ENCODE measurements at regions not wholly inside any gene's neighbourhood (a gene's known extent, or its start where the extent isn't known, plus 50 kb on each side); places are given as distances from the start of the nearest gene placed in this dataset.
"Not testable (repeated sequence)": the region's sequence is repeated elsewhere in the genome, so short reads cannot be mapped to it uniquely, and the experiment has no call there.

- no peak for DNase-seq
Observed at GRCh38 chr7:145434811-145435210, 599.0 kb upstream of the TPK1 start.

GRCh38 chr7:145431834-145432233, 596.0 kb upstream of the TPK1 start:
- no peak for DNase-seq

DNA sequence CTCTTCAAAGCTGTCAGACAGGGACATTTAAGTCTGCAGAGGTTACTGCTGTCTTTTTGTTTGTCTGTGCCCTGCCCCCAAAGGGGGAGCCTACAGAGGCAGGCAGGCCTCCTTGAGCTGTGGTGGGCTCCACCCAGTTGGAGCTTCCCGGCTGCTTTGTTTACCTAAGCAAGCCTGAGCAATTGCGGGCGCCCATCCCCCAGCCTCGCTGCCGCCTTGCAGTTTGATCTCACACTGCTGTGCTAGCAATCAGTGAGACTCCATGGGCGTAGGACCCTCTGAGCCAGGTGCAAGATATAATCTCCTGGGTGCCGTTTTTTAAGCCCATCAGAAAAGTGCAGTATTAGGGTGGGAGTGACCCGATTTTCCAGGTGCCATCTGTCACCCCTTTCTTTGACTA, 582.6 kb upstream of the TPK1 start:
- not testable (repeated sequence) for DNase-seq

GRCh38 chr7:145411066-145411465, 575.2 kb upstream of the TPK1 start:
- no peak for DNase-seq

- DNase-seq = peak; percentile 59
Observed at GRCh38 chr7:145398758-145399157, 562.9 kb upstream of the TPK1 start.

DNA sequence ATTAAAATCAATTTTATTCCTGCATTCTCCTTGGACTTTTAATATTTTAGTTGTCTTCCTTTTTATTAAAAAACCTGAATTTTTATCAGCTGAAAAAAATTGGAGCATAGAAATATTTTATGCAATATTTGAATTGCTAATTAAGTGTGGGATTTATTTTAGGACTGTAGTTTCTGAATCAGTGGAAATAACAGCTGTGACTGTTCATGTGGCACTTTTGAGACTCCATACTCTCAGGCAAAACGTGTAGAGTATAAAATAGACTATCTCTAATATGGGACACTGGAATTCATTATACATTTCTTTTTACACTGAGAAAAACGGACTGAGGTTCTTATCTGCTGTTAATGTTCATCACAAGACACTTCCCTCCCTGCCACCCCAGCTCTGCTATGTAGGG, 558.3 kb upstream of the TPK1 start:
- DNase-seq = no peak

- DNase-seq = no peak
Observed at GRCh38 chr7:145382762-145383161, 546.9 kb upstream of the TPK1 start.

DNA sequence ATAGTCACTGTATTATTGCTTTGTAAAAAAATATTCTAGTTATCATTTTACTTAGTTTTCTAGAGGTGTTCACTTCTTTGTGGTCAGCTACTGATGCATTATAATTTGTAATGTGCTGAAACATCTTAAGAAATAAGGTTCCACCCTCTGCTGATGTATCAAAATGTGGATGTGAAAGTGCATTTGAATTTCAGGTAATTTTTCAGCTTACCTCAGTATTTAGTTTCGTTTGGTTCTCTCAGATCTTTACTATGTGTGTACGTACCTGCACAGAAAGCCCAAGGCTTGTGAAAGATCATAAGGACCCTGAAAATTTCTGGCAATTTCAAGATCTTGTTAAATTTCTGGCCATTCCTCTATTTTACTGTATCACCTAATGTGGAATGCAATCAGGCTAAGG, 542.3 kb upstream of the TPK1 start:
- DNase-seq = no peak

GRCh38 chr7:145360511-145361100, 524.8 kb upstream of the TPK1 start:
- DNase-seq = no peak

GRCh38 chr7:145350334-145350733, 514.5 kb upstream of the TPK1 start:
- no peak for DNase-seq

- DNase-seq = not testable (repeated sequence)
Observed at GRCh38 chr7:145349452-145349851, 513.6 kb upstream of the TPK1 start.

GRCh38 chr7:145347271-145347670, 511.4 kb upstream of the TPK1 start:
- DNase-seq = no peak

DNA sequence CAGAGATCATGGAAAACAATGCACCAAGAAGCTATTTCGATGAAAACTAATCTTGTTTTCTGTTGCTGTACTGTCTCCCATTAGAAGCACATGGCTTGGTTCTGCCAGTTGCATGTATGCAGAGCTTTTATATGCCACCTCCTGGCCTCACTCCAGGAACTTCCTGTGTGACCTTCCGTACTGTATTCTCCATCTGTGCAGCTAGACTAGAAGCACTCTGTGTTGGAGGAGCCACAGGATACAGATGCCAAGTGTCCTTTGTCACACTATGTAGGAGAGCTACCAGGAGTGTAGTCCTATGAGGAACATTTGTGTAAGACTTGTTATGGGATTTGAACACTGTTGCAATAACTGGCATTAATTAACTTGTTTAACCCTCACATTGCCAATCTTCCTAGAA, 503.5 kb upstream of the TPK1 start:
- no peak for DNase-seq

DNA sequence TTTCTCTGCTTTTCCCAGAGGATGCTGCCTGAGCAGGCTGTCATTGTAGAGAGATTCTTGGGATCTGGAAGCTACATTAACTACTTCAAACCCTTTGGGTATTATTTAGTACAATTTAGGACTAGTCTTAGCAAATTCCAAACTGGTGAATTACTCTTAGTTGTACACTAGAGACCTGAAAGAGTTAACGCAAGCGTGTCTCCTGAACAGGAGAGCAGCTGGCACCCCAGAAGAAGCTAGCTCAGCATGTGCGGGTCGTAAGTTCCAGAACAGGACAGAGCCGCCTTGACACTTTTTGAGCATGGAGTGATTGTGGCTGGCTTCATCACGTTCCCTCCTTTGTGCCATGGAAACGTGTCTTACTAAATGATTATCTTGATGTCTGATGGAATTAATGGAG, 495.7 kb upstream of the TPK1 start:
- no peak for DNase-seq

GRCh38 chr7:145331076-145331475, 495.2 kb upstream of the TPK1 start:
- no peak for DNase-seq

DNA sequence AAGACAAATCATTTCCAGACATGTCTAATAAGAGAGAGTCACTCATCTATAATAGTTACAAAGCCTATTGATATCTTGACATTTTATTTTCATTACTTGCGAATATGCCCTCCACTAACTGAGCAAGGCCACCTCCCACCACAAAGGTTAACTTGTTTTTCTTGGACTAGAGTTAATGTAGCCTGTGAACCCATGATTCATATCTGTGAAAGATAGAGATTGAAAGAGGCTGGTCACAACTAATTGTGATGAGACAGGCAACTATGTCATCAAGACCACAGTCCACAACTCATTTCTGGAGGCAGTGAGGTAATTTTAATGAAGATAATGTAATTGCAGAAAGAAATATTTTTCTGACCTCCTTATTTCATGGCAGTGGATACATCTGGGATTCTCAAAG, 491.8 kb upstream of the TPK1 start:
- DNase-seq = no peak

DNA sequence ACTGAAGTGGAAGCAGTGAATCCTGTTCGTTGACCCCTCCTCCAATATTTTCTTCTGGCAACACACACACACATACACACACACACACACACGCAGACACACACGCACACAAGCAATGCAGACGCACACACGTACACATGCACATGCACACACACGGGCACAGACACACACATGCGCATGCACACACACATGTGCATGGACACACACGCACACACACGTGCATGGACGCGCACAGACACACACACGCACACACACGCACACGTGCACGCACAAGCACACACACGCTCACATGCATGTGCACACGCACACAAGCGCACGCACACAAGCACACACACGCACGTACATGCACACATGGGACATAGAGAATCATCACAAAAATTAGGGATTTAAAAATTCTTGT, 488.2 kb upstream of the TPK1 start:
- no peak for DNase-seq

GRCh38 chr7:145313551-145313950, 477.7 kb upstream of the TPK1 start:
- DNase-seq = no peak

- no peak for DNase-seq
Observed at GRCh38 chr7:145293754-145294153, 457.9 kb upstream of the TPK1 start.

- peak; percentile 10 for DNase-seq
Observed at GRCh38 chr7:145293228-145293701, 457.4 kb upstream of the TPK1 start.

DNA sequence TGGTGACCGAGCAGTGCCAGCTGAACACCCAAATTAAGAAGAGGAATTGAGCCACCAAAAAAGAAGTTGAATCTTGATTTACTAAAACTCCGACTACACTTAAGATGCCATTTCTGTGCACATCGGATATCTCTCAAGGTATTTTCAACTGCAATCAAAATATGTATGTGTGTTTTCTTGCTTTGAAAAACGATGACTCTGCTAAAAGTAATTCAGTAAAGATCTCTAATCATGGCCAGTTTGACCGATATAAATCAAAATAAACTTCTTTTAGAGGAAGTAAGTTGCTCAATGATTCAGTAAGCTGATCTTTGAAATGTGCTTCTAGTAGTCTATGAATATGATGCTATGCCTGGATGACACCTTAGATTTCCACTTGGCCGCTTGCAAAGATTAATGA, 453.5 kb upstream of the TPK1 start:
- DNase-seq = no peak

- no peak for DNase-seq
Observed at GRCh38 chr7:145276118-145276517, 440.3 kb upstream of the TPK1 start.

DNA sequence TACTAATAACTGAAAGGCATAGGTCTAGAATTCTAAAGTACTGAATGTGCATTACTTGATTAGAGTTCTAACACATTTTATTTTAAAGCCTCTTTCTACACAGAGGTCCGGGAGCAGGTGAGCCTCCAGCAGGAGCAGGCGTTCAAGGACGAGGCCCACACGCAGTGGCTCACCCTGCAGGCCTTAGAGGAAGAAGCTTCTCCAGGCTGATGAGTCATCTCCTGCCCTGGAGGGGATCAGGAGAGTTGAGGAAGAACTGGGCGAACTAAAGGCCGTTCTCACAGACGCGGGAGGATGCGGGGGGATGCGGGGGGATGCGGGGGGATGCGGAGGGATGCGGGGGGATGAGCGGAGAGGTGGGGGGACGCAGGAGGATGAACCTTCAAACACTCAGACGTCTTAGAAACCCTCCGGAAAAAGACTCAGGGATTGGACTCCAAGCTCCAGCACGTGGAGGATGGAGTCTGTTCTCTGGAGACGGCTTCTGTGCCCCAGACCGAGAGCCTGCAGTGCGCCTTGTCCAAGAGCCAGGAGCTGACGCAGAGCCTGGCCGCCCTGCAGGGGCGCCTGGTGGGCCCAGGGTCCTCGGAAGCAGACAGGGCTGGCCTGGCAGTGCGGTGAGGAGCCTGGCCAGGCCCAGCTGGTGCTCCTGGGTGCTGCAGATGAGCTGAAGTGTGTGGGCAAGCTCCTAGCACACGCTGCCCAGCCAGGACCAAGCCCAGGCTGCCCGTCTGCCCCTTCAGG, 433.7 kb upstream of the TPK1 start:
- no peak for DNase-seq

- DNase-seq = no peak
Observed at GRCh38 chr7:145265180-145265579, 429.3 kb upstream of the TPK1 start.

- no peak for DNase-seq
Observed at GRCh38 chr7:145263886-145264285, 428.0 kb upstream of the TPK1 start.

Data from eye (tissue), 1 donor.